GM21619 (cell line): ENCODE measurements at regions not wholly inside any gene's neighbourhood (a gene's known extent, or its start where the extent isn't known, plus 50 kb on each side); places are given as distances from the start of the nearest gene placed in this dataset.

Experiments used
- ATAC-seq: cut with Tn5 transposase; IDR thresholded peaks from one replicate; pipeline ENCODE4 v1.9.1; 2021; ENCODE audit not compliant: unreplicated experiment

GRCh38 chr1:208628022-208628914, 384.1 kb upstream of the PLXNA2 start:
- ATAC-seq, result no peak

GRCh38 chr1:208631092-208631491, 386.9 kb upstream of the PLXNA2 start:
- ATAC-seq, result no peak

GRCh38 chr1:208631506-208631905, 387.3 kb upstream of the PLXNA2 start:
- no peak for ATAC-seq

DNA sequence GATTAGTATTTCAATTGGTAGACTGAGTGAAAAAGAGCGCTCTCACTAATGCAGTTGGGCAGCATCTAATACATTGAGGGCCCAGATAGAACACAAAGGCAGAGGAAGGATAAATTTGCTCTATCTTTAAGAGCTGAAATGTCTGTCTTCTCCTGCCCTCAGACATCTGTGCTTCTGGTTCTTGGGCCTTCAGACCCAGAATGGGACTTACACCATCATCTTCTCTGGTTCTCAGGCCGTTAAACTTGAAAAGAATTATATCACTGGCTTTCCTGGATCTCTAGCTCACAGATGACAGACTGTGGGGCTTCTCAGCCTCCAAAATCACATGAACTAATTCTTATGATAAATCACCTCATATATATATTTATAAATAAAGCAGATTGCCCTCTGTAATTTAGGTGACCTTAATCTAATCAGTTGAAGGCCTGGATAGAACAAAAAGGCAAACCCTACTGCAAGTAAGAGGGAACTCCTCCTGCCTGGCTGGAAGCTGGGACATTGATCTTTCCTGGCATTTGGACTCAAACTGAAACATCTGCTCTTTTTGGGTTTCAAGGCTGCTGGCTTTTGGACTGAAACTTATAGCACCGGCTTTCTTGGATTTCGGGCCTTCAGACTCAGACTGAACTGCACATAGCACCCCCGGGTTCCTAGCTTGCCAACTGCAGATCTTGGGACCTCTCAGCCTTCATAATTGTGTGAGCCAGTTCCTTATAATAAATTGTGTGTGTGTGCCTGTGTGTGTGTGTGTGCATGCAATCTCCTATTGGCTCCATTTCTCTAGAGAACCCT, 390.4 kb upstream of the PLXNA2 start:
- no peak for ATAC-seq

GRCh38 chr1:208637181-208637580, 393.0 kb upstream of the PLXNA2 start:
- ATAC-seq, result no peak

DNA sequence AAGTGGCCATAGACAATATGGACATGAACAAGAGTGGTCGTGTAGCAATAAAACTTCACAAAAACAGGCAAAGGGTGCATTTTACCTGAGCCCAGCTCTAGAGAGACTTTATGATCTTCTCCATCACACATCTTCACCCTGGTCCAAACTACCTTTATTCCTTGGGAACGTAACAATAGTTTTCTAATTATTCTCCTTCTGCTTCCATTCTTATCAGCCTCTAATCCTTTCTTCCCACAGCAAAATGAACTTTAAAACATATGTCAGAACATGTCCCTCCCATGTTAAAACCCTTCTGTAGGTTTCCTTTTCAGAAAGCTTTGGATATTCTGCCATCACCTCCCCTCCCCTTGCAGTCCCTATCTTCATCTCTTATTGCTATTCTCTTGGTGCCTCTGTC, 395.2 kb upstream of the PLXNA2 start:
- no peak for ATAC-seq

DNA sequence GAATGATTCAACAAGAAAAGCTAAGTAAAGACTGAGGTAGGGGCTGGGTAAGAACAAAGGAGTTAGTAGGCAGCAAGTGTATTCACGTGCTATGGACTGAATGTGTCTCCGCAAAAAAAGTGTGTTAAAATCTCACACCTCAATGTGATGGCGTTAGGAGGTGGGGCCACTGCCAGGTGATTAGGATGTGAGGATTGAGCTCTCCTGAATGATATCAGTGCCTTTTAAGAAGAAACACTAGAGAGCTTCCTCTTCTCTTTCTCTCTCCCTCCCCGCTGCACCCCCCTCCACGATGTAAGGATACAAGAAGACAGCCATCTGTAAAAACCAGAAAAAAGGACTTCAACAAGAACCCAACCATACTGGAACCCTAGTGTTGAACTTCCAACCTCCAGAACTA, 396.1 kb upstream of the PLXNA2 start:
- ATAC-seq, result no peak

- ATAC-seq, result peak; percentile 79
Observed at GRCh38 chr1:208641579-208642280, 397.5 kb upstream of the PLXNA2 start.

DNA sequence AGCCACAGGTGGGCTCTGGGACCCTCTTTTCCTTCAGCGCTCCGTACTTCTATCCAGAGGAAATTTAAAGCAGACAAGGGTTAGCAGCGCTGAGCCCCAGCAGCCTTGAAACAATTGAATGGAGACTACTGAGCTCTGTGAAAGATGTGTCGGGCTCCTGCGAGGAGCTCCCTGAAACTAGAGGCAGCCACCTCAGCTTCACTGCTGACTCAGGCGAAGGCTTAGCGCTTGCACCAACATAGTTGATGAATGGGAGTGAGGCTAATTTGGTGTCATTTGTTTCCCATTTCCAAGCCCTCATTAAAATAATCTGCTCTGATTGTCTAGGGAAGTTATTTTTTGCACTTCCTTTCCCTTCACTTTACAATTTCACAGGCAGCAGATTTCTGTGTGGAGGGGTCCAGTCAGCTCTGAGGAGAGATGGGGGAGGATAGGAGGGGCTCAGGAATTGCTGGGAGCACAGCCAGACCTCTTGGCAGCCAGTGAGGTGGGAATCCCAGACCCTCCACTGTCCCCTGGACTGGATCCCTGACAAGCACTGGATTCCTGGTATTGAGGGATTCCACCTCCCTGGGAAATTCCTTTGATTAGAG, 398.9 kb upstream of the PLXNA2 start:
- ATAC-seq, result no peak

DNA sequence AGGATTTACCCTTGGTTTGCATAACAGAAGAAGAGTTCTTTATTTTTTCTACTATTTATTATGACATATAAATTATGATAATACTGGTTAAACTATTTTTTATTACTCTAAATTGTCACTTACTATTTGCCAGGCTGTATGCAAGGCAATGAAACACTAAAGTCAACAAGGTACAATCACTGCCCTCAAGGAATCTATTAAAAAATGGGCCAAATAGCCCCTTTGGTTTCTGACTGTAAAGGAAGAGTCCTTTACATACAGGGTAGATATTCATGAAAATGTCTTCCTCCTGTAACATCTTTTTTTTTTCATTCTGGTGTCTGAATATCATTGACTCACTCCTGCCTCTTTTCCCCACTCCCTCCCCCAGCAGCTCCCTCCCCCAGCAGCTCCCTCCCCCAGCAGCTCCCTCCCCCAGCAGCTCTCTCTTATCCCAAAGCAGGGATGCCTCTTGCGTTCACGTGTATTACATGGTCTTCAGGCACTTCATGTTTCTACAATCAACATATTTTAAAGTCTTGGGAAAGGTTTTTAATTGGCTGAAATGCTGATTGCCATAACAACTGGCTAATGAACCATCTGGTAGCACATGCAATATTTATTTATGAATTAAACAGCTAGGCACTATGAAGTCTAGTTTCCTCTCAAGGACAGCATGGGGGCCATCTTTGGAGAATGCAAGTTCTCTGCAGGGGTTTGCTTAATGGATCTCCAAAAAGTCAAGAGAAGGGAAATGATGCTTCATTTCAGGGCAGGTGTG, 400.4 kb upstream of the PLXNA2 start:
- no peak for ATAC-seq

- no peak for ATAC-seq
Observed at GRCh38 chr1:208646431-208646830, 402.2 kb upstream of the PLXNA2 start.

DNA sequence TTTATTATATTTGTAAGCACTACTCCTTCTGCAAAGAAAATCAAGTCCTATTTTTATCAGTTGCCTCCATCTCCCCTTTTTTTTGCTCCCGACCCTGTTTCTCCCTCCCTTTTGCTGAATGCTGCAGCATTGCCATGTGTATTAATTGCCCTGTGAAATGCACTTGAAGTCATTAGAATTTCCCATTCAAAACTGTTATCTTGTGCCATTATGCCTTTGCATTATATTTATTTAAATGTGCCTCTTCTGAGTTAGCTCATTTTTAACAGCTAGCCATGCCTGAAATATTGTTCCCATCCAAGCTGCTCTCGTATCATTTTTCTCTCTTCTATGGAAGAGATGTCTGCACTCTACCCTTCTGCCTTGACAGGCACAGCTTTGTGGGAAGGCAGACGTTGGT, 404.0 kb upstream of the PLXNA2 start:
- ATAC-seq, result no peak

GRCh38 chr1:208652296-208653160, 408.3 kb upstream of the PLXNA2 start:
- ATAC-seq, result peak; percentile 93

GRCh38 chr1:208653426-208653825, 409.2 kb upstream of the PLXNA2 start:
- no peak for ATAC-seq

GRCh38 chr1:208654241-208654640, 410.1 kb upstream of the PLXNA2 start:
- ATAC-seq, result no peak

GRCh38 chr1:208665936-208666335, 421.8 kb upstream of the PLXNA2 start:
- no peak for ATAC-seq

- no peak for ATAC-seq
Observed at GRCh38 chr1:208668991-208669390, 424.8 kb upstream of the PLXNA2 start.

DNA sequence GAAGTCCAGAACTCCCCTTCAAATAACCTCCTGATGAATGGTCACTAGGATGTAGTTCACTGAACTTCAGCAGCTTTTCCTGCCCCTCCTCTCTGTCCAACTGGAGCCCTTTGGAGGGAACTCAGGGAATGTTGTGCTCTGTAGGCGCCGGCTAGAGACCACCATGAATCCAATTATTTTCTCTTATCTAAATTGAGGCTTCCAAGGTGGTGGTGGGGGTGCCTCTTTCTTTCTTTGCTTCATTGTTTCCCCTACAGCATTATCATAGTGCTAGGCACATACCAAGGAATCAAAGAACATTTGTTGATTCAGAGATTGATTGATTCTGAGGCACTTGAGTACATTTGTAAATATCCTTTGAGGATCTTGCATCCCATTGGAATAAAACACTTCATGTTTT, 426.6 kb upstream of the PLXNA2 start:
- ATAC-seq, result no peak

- no peak for ATAC-seq
Observed at GRCh38 chr1:208681878-208682663, 437.9 kb upstream of the PLXNA2 start.
